HepG2 (cell line): ENCODE measurements at regions not wholly inside any gene's neighbourhood (a gene's known extent, or its start where the extent isn't known, plus 50 kb on each side); places are given as distances from the start of the nearest gene placed in this dataset.
"Not testable (repeated sequence)": the region's sequence is repeated elsewhere in the genome, so short reads cannot be mapped to it uniquely, and the experiment has no call there.

Experiments
- CBFB ChIP-seq: sonication (generic); formaldehyde crosslinking; IDR thresholded peaks from 2 replicates; pipeline ENCODE4 v1.4.0; 2020; ENCODE audit warnings: missing genetic modification reagents
- CBX5 ChIP-seq: sonication (generic); formaldehyde crosslinking; IDR thresholded peaks from 2 replicates; pipeline ENCODE4 v1.4.0; 2020; ENCODE audit warnings: missing genetic modification reagents, borderline replicate concordance
- IRF2 ChIP-seq: IDR thresholded peaks from 2 replicates; pipeline ENCODE4 v1.6.1; 2018; ENCODE audit warnings: missing genetic modification reagents, missing compliant biosample characterization
- JUNB ChIP-seq: sonication (generic); formaldehyde crosslinking; IDR thresholded peaks from 2 replicates; pipeline ENCODE4 v1.8.0; 2022; ENCODE audit warnings: missing genetic modification reagents, mild to moderate bottlenecking, borderline replicate concordance
- KDM3A ChIP-seq: IDR thresholded peaks from 2 replicates; pipeline ENCODE4 v1.6.1; 2018; ENCODE audit warnings: low read depth, missing compliant biosample characterization
- KLF6 ChIP-seq: IDR thresholded peaks from 2 replicates; pipeline ENCODE4 v1.8.0; 2016; ENCODE audit warnings: missing biosample characterization, missing genetic modification reagents
- MED13 ChIP-seq: sonication (generic); formaldehyde crosslinking; IDR thresholded peaks from 2 replicates; pipeline ENCODE4 v1.5.0; 2020; ENCODE audit warnings: missing genetic modification reagents
- NFIC ChIP-seq: IDR thresholded peaks from 2 replicates; pipeline ENCODE4 v1.6.1; 2012; ENCODE audit warnings: mild to moderate bottlenecking, low read length, inconsistent platforms
- NONO ChIP-seq, 2 experiments: fragments of 450-650 bp in 1 of 2; sonication (generic) in 1 of 2; formaldehyde crosslinking in 1 of 2; IDR thresholded peaks in 1 of 2; conservative IDR thresholded peaks in 1 of 2; 2 replicates each; pipeline versions ENCODE4 v1.6.1 to v1.8.0; 2017 to 2022; ENCODE audit warnings: mild to moderate bottlenecking in 1 of 2, missing genetic modification reagents in 1 of 2, moderate library complexity in 1 of 2
- POLR2A ChIP-seq, 2 experiments: IDR thresholded peaks; 2 replicates each; pipeline ENCODE4 v1.6.1; 2011; ENCODE audit warnings: low read depth in 2 of 2, low read length in 2 of 2, mild to moderate bottlenecking in 1 of 2, moderate library complexity in 1 of 2; ENCODE audit not compliant: insufficient read depth in 1 of 2
- RFX3 ChIP-seq: IDR thresholded peaks from 2 replicates; pipeline ENCODE4 v1.6.1; 2016; ENCODE audit warnings: missing biosample characterization, missing genetic modification reagents
- TP53 ChIP-seq: sonication (generic); formaldehyde crosslinking; conservative IDR thresholded peaks from 2 replicates; pipeline ENCODE4 v1.4.0; 2020; ENCODE audit warnings: missing genetic modification reagents
- ZC3H13 ChIP-seq: sonication (generic); formaldehyde crosslinking; IDR thresholded peaks from 2 replicates; pipeline ENCODE4 v1.8.1; 2023; ENCODE audit warnings: mild to moderate bottlenecking, missing genetic modification reagents, moderate library complexity
- ZNF143 ChIP-seq: sonication (generic); formaldehyde crosslinking; IDR thresholded peaks from 2 replicates; pipeline ENCODE4 v1.4.0; 2020; ENCODE audit warnings: missing genetic modification reagents
- ZNF841 ChIP-seq: sonication (generic); formaldehyde crosslinking; IDR thresholded peaks from 2 replicates; pipeline ENCODE4 v1.8.1; 2023; ENCODE audit warnings: missing genetic modification reagents, borderline replicate concordance
- TF ChIP-seq, protein P1 (sequence below), 2 experiments: sonication (generic) in 1 of 2; formaldehyde crosslinking in 1 of 2; IDR thresholded peaks; 2 replicates each; pipeline versions ENCODE4 v1.6.1 to v1.9.0; 2014 to 2022; ENCODE audit warnings: antibody characterized with exemption in 1 of 2, borderline replicate concordance in 1 of 2, inconsistent platforms in 1 of 2, low read depth in 1 of 2, missing genetic modification reagents in 1 of 2
- TF ChIP-seq, protein P2 (sequence below): sonication (generic); formaldehyde crosslinking; IDR thresholded peaks from 2 replicates; pipeline ENCODE4 v1.4.0; 2020; ENCODE audit warnings: missing genetic modification reagents; ENCODE audit errors: not compliant biosample characterization
- TF ChIP-seq, protein P3 (sequence below): sonication (generic); formaldehyde crosslinking; IDR thresholded peaks from 2 replicates; pipeline ENCODE4 v1.4.0; 2020; ENCODE audit warnings: missing genetic modification reagents, borderline replicate concordance

DNA sequence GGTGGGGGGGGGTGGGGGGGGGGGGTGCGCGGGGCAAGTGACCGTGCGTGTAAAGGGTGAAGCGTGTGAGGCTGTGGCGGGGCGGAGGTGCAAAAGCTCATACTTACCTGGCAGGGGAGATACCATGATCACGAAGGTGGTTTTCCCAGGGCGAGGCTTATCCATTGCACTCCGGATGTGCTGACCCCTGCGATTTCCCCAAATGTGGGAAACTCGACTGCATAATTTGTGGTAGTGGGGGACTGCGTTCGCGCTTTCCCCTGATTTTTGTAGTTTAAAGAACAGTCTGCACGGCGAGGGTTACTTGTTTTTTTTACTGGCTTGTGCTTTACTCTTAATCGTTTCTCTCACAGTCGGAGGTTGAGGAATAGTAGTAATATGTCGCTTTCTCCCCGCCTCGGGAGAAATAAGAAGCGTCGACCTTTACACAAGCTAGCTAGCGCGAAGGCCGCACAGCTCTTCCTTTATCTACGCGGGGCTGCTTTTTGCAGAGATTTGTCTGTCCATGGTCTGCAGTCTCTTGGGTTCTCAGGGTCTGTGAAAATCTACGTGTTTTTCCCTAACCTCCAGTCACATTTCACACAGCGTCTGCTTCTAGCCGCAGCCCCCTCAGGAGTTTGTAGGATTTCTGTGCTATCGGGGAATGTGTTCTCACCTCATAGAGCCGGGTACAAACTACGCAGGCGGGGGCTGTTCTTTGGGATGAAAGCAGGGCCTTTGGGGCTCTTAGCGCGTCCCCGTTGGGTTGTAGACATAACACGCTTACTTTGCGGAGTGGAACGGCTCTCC is 148.1 kb upstream of the NOTCH2NLA start (continued):
- TF ChIP-seq, protein P1, sequence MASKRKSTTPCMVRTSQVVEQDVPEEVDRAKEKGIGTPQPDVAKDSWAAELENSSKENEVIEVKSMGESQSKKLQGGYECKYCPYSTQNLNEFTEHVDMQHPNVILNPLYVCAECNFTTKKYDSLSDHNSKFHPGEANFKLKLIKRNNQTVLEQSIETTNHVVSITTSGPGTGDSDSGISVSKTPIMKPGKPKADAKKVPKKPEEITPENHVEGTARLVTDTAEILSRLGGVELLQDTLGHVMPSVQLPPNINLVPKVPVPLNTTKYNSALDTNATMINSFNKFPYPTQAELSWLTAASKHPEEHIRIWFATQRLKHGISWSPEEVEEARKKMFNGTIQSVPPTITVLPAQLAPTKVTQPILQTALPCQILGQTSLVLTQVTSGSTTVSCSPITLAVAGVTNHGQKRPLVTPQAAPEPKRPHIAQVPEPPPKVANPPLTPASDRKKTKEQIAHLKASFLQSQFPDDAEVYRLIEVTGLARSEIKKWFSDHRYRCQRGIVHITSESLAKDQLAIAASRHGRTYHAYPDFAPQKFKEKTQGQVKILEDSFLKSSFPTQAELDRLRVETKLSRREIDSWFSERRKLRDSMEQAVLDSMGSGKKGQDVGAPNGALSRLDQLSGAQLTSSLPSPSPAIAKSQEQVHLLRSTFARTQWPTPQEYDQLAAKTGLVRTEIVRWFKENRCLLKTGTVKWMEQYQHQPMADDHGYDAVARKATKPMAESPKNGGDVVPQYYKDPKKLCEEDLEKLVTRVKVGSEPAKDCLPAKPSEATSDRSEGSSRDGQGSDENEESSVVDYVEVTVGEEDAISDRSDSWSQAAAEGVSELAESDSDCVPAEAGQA (IDR thresholded peaks at IDR 0.05; ENCODE audit: low read depth): 0 out of 2 replicates have a peak, but pooled peaks have one; percentile 8
- TF ChIP-seq, protein P1 (CRISPR knock-in tag; IDR thresholded peaks at IDR 0.05; ENCODE audit: borderline replicate concordance): not testable (repeated sequence)
- TF ChIP-seq JUNB (CRISPR knock-in tag) (peak; percentile 71; the same call in 1 of the 2 replicates), KDM3A (CRISPR knock-in tag) (peak; percentile 77), IRF2 (CRISPR knock-in tag) (peak; percentile 81), MED13 (CRISPR knock-in tag) (peak; percentile 28; the same call in 1 of the 2 replicates), ZNF841 (CRISPR knock-in tag) (0 out of 2 replicates have a peak, but pooled peaks have one; percentile 50), TP53 (CRISPR knock-in tag) (0 out of 2 replicates have a peak, but pooled peaks have one; percentile 58), NFIC (peak; percentile 86), KLF6 (CRISPR knock-in tag) (peak; percentile 60; the same call in 1 of the 2 replicates), CBFB (CRISPR knock-in tag) (0 out of 2 replicates have a peak, but pooled peaks have one; percentile 39), NONO (CRISPR knock-in tag; conservative IDR thresholded peaks at IDR 0.05) (peak; percentile 90), ZNF143 (peak; percentile 78), ZC3H13 (CRISPR knock-in tag) (peak; percentile 59), CBX5 (CRISPR knock-in tag) (0 out of 2 replicates have a peak, but pooled peaks have one; percentile 26), RFX3 (0 out of 2 replicates have a peak, but pooled peaks have one; percentile 34), POLR2A (IDR thresholded peaks at IDR 0.05; ENCODE audit: insufficient read depth in 1 of 2, low read depth in 2 of 2, low read length in 2 of 2) (peak; percentile 89 to 96)
- TF ChIP-seq, protein P2, sequence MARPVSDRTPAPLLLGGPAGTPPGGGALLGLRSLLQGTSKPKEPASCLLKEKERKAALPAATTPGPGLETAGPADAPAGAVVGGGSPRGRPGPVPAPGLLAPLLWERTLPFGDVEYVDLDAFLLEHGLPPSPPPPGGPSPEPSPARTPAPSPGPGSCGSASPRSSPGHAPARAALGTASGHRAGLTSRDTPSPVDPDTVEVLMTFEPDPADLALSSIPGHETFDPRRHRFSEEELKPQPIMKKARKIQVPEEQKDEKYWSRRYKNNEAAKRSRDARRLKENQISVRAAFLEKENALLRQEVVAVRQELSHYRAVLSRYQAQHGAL: peak; percentile 52
- not testable (repeated sequence) for TF ChIP-seq NONO (IDR thresholded peaks at IDR 0.05)
- TF ChIP-seq, protein P3, sequence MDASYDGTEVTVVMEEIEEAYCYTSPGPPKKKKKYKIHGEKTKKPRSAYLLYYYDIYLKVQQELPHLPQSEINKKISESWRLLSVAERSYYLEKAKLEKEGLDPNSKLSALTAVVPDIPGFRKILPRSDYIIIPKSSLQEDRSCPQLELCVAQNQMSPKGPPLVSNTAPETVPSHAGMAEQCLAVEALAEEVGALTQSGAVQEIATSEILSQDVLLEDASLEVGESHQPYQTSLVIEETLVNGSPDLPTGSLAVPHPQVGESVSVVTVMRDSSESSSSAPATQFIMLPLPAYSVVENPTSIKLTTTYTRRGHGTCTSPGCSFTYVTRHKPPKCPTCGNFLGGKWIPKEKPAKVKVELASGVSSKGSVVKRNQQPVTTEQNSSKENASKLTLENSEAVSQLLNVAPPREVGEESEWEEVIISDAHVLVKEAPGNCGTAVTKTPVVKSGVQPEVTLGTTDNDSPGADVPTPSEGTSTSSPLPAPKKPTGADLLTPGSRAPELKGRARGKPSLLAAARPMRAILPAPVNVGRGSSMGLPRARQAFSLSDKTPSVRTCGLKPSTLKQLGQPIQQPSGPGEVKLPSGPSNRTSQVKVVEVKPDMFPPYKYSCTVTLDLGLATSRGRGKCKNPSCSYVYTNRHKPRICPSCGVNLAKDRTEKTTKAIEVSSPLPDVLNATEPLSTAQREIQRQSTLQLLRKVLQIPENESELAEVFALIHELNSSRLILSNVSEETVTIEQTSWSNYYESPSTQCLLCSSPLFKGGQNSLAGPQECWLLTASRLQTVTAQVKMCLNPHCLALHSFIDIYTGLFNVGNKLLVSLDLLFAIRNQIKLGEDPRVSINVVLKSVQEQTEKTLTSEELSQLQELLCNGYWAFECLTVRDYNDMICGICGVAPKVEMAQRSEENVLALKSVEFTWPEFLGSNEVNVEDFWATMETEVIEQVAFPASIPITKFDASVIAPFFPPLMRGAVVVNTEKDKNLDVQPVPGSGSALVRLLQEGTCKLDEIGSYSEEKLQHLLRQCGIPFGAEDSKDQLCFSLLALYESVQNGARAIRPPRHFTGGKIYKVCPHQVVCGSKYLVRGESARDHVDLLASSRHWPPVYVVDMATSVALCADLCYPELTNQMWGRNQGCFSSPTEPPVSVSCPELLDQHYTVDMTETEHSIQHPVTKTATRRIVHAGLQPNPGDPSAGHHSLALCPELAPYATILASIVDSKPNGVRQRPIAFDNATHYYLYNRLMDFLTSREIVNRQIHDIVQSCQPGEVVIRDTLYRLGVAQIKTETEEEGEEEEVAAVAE (CRISPR knock-in tag): peak; percentile 28; the same call in 1 of the 2 replicates
